HCEC 1CT (cell line): ENCODE measurements at regions not wholly inside any gene's neighbourhood (a gene's known extent, or its start where the extent isn't known, plus 50 kb on each side); places are given as distances from the start of the nearest gene placed in this dataset.

Experiments
- DNase-seq: peaks from one replicate; pipeline ENCODE4 v3.0.0-alpha.2; 2017

- DNase-seq = peak; percentile 86
Measured at GRCh38 chr2:203814661-203815540, 52.7 kb upstream of the CTLA4 start.

GRCh38 chr2:203815541-203815898 lies 52.1 kb upstream of the CTLA4 start:
- no peak for DNase-seq

- no peak for DNase-seq
Measured at GRCh38 chr2:203817147-203817546, 50.4 kb upstream of the CTLA4 start.
